Choroid plexus epithelial cell (primary cell): ENCODE measurements at regions not wholly inside any gene's neighbourhood (a gene's known extent, or its start where the extent isn't known, plus 50 kb on each side); places are given as distances from the start of the nearest gene placed in this dataset.

Source experiments
- DNase-seq: peaks from one replicate; pipeline ENCODE4 v3.0.0-alpha.2; 2010; ENCODE audit warnings: low read depth
- H3K4me3 ChIP-seq: 2 replicates; pipeline ENCODE4 v1.5.1; 2011; ENCODE audit warnings: low read depth, mild to moderate bottlenecking, control low read depth, low read length, moderate library complexity
- CTCF ChIP-seq: conservative IDR thresholded peaks from 2 replicates; pipeline ENCODE4 v1.5.1; 2011; ENCODE audit warnings: low read depth, mild to moderate bottlenecking, control low read depth, inconsistent platforms, low read length, moderate library complexity

GRCh38 chr2:120844070-120844738 lies 108.5 kb downstream of the GLI2 start:
- no peak for TF ChIP-seq CTCF
- DNase-seq = no peak
- no peak overlapping the region for H3K4me3 ChIP-seq

DNA sequence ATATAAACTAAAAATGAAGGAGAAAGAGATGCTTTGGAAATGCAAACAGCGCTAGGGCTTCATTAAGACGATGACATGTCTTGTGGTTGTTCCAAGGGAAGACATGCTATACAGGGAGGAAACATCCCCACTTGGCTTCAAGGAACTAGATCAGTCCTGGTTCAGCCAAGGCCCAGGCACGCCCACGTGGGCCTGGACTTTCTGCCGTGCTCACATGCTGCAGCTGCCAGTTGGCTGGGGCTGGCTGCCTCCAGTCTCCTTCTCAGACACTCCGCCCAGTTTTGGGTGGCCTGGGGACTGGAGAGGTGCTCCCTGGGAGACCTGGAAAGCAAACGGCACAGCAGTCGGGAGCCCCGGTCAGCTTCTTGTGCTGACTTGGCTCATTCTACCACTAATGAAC lies 109.6 kb downstream of the GLI2 start:
- TF ChIP-seq CTCF = no peak
- H3K4me3 ChIP-seq = no peak overlapping the region
- DNase-seq = no peak

DNA sequence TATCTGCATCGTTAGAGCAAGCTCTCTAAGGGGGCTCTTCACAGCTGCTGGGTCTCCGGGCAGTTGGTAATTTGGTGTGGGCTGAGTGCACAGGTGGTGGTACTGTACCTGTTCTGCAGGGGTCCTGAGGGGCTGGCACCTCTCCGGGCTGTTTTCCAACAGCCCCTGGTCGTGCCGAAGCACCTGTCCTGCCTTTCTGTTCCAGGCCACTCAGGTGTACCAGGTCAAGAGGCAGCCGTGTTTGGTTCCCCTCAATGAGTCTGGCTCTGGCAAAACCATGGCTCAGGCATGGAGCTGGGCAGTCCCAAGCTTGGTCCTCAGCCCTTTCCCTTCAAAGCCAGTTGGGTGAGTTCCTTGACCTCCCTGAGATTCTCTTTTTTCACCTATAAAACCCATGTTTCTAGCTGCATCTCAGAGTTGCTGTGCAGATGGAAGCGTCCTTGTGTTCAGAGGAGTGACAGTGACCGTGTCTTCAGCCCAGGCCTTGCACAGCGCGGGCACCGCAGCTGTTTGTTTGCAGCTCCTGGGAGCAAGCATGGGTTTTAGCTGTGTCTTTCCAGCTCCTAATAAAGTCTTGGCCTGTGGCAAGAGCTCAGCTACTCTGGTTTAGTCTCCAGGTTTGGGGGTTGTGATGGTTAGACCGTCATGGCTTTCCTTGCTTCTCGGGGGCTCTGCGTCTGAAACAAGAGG lies 110.9 kb downstream of the GLI2 start:
- no peak overlapping the region for H3K4me3 ChIP-seq
- TF ChIP-seq CTCF = no peak
- no peak for DNase-seq

GRCh38 chr2:120847700-120848321 lies 112.1 kb downstream of the GLI2 start:
- H3K4me3 ChIP-seq = no peak overlapping the region
- DNase-seq = peak; percentile 34
- TF ChIP-seq CTCF = no peak

- DNase-seq = no peak
- H3K4me3 ChIP-seq = no peak overlapping the region
- no peak for TF ChIP-seq CTCF
Observed at GRCh38 chr2:120849278-120849677, 113.6 kb downstream of the GLI2 start.

- no peak for DNase-seq
- TF ChIP-seq CTCF = no peak
- no peak overlapping the region for H3K4me3 ChIP-seq
Observed at GRCh38 chr2:120850551-120850950, 114.9 kb downstream of the GLI2 start.
